ENCODE measurements at regions not wholly inside any gene's neighbourhood (a gene's known extent, or its start where the extent isn't known, plus 50 kb on each side); places are given as distances from the start of the nearest gene placed in this dataset.
A peak's percentile ranks its signal among the peaks of the same experiment; 100 is the strongest.

- no peak for DNase-seq
These were observed 185.0 kb upstream of the TMEFF2 start for GRCh38 chr2:192379736-192380135.

GRCh38 chr2:192377173-192377572, 182.4 kb upstream of the TMEFF2 start:
- no peak for DNase-seq

DNA sequence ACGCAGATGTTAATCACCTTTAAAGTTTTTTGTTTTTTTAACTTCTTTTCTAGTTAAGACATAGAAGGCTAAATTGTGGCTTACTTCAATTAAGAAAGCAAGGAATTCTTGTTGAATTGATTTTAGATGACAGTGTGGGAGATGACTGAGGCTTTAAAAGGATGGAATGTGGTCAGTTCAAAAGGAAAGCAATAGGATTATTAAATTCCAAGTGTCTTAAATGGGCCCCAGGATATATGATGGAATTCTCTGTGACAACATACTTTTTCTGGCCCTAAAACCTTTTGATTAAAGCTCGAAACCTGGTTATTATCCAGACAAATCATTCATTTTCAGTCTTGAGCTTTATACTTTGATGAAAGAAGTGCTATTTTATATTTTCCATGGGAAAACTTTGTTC, 179.0 kb upstream of the TMEFF2 start:
- no peak for DNase-seq

- DNase-seq: no peak
These were observed 178.5 kb upstream of the TMEFF2 start for GRCh38 chr2:192373221-192373620.

- no peak for DNase-seq
These were observed 175.2 kb upstream of the TMEFF2 start for GRCh38 chr2:192369969-192370368.

- DNase-seq: no peak
These were observed 162.5 kb upstream of the TMEFF2 start for GRCh38 chr2:192357217-192357616.

DNA sequence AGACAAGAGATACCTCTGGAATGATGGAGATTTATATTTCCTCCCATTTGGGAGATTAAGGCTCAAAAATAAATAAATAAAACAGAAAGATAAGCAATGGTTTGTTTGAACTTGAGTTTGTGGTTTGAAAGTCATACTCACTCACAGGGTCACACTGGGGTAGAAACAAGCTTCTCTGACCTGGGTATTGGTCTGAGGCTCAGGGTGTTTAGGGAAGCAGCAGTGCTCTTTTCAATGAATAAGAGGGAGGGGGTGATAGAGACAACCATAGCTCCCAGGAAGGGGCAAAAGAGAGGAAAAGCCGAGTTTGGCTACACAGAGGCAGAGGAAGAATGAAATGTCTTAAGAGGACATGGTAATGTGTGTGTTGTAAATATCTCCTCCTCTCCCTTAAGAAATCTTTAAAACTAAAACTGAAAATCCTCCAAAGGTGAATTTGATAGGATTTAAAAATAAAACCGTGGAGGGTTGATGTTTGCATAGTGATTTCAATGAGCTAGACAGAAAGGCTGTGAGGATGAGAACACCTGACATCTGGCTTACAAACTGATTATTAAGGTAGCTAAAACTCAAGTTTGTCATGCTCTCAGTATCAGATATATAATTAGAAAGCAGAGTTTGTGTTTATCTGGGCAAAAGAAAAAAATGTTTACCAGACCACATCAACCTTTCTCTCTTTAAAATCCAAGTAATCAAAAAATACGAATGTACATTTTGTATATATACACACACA, 159.9 kb upstream of the TMEFF2 start:
- no peak for DNase-seq

DNA sequence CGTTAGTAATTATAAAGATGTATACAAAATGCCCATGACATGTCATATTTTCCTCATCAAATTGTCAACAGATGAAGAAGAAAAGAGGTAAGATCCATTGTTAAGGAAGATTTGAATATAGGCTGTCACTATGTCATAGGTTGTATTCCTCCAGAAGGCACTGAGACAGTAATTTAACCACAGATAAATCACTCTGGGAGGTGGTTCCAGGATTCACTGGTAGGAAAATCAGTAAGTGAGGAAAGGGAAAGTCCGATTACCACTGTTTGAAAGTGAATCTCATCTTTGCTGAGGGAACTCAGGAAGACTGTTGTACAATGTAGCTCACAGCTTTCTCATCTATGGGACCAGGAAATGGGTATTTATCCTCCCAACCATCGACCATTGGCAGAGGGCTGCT, 152.8 kb upstream of the TMEFF2 start:
- no peak for DNase-seq

- no peak for DNase-seq
These were observed 150.6 kb upstream of the TMEFF2 start for GRCh38 chr2:192345287-192345686.

GRCh38 chr2:192333642-192334041, 138.9 kb upstream of the TMEFF2 start:
- DNase-seq: no peak

GRCh38 chr2:192328297-192328696, 133.6 kb upstream of the TMEFF2 start:
- no peak for DNase-seq

DNA sequence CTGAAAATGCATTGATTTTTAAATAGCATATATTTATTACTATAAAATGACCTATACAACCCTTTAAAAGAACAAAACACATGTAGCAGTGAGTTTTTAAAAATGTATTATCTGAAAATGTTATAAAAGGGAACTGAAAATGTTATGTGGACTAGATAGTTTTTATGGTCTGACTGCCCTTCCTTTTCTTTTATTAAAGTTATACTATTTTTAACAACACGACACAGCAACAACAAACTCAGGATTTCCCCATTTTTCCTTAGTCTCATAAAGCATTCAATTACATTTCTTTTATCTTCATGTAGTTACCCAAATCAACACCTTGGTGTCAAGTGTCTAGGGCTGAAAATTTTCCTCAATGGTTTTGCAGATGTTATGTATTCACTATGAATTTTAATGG, 132.8 kb upstream of the TMEFF2 start:
- no peak for DNase-seq

GRCh38 chr2:192315543-192315942, 120.8 kb upstream of the TMEFF2 start:
- no peak for DNase-seq

DNA sequence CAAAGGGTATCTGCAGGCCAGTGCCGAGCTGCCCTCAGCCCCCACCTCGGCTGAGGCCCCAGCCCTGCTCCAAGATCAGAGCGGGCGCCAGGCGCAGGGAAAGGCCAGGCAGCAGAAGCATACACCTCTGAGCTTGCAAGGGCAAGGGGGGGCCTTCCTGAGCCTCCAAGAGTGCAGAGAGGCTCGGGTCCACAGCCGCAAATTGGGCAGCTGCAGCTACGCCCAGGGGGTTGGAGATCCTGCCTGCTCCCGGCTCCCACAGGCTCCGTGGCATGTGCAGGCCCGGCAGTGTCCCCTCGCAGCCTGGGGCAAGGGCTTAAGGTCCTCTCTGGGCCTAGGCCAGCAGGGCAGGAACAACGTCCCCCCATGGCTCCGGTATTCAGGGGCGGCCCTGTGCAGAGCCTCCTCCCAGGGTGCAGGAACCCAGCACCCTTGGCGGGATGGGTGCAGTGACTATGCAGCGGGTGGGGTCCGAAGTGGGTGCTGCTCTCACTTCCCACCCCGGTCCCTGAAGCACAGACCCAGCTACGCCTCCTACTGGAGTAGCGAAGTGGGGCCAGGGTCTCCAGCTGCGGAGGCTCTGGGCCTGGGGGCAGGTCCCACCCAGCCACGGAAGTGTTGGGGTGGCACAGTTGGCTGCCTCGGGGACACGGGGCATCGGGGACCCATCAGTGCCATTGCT, 120.2 kb upstream of the TMEFF2 start:
- no peak for DNase-seq

DNA sequence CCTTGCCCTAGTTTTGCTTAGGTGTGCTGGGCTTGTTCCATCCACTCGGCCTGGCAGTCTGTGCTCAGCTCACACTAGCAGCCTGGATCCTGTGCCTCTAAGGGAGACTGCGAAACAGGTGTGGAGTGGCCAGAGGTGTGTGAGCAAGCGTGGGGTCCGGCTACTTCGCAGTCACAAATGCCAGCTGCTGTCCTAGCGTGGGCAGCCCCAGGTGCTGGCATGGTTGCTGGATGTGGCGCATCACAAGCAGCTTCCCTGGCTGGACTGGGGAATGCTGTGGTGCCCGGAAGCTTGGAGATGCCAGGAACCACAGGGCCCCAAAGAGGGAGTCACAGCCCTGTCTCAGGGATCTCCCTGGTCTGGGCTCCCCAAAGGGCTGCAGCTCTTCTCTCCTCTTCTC, 119.0 kb upstream of the TMEFF2 start:
- no peak for DNase-seq

DNA sequence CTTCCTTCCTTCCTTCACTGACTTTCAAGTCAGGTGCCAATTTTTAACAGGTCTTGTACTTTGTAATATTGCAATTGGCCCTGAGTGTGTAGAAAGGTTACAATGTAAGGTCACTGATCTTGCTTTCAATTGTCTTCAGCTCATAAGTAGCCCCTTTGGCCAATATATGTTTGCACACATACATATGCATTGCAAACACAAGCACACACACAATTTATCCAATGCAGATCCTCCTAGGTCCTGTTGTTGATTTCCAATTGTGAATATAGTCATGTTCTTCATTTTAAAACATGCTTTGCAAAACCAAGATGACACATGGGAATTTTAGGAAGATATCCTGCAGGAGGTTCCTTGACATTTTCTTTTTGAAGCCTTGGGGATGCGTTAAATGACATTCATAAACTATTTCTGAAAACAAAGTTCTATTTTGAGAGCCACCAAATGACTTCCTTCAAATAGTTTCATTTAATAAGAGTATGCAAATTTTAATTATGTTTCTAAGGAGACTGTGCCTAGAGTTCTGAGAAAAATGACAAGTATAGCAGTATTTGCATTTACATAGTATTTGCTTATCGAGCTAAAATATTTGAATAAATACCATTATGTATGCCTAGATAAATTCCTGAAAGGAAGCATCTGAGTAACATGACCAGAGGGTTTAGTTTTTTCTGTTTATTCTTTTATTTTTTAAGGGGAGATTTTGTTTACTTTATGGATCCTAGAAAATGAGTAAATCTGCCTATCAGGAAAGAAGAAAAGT, 117.1 kb upstream of the TMEFF2 start:
- DNase-seq: no peak

- DNase-seq: no peak
These were observed 112.8 kb upstream of the TMEFF2 start for GRCh38 chr2:192307530-192307929.

GRCh38 chr2:192298664-192299063, 103.9 kb upstream of the TMEFF2 start:
- DNase-seq: peak; percentile 29

DNA sequence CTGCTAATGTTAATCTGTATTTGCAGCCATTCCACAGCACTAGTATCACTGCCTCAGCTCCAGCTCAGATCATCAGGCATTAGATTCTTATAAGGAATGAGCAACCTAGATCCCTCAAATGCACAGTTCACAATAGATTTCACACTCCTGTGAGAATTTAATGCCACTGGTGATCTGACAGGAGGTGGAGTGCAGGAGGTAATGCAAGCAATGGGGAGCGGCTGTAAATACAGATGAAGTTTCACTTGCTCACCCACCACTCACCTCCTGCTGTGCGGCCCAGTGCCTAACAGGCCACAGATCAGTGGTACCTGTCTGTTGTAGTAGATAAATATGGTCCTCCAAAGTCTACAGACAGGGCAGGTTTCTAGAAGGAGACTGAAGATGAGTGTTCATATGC, 97.7 kb upstream of the TMEFF2 start:
- DNase-seq: no peak

DNA sequence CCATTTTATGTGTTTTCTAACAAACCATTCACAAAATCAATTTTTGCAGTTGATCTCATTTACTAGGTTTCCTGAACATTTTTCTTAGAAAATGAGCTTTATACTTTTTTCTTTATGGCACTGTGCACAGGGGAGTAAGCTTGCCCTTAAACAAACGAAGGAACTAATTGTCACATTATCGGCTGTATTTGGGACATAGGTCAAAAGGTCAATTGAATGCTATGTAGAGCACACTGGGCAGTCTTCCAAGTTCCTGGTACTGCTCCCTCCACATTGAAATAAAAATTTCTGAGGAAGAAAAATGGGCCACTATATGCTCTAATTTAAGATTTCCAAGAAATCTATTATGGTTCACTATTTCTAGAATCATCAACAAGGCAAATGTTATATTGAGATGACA, 93.6 kb upstream of the TMEFF2 start:
- no peak for DNase-seq

- no peak for DNase-seq
These were observed 91.5 kb upstream of the TMEFF2 start for GRCh38 chr2:192286093-192286701.

- no peak for DNase-seq
These were observed 88.7 kb upstream of the TMEFF2 start for GRCh38 chr2:192283450-192283849.

DNA sequence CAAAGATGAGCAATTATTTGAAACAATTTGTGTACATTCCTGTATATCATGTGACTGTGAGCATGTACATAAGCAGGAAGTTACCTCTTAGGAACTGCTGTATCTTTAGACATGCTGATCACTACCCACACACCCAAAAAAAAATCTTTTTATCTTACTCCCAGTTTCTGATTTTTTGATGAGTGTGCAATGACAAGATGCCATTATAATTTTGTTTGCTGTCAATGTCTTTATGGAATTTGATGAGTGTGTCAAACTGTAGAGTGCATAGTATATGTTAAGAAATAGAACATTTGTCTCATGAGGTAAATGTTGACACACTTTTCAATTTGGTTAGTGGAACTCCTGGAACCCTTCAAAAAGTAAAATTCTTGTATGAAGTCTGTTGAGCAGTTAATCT, 84.0 kb upstream of the TMEFF2 start:
- no peak for DNase-seq
